Lower lobe of right lung (tissue), 2 donors: ENCODE measurements at regions not wholly inside any gene's neighbourhood (a gene's known extent, or its start where the extent isn't known, plus 50 kb on each side); places are given as distances from the start of the nearest gene placed in this dataset.
"Not testable (repeated sequence)": the region's sequence is repeated elsewhere in the genome, so short reads cannot be mapped to it uniquely, and the experiment has no call there.

Experiments used
- ATAC-seq, 2 donors: fragments of 200-7000 bp; cut with Tn5 transposase; one replicate each; pipeline ENCODE4 v1.9.1; 2020 to 2022; ENCODE audit warnings: mild to moderate bottlenecking in 2 of 2, moderate library complexity in 2 of 2
- DNase-seq: peaks from one replicate; pipeline ENCODE4 v3.0.0-alpha.2; 2020
- H3K27ac ChIP-seq: fragments of 200-600 bp; one replicate; pipeline ENCODE4 v1.8.0; 2022
- H3K27me3 ChIP-seq: fragments of 200-600 bp; one replicate; pipeline ENCODE4 v1.8.0; 2022; ENCODE audit warnings: low read depth
- H3K36me3 ChIP-seq: fragments of 200-600 bp; one replicate; pipeline ENCODE4 v1.8.0; 2022; ENCODE audit warnings: mild to moderate bottlenecking
- H3K4me1 ChIP-seq: fragments of 200-600 bp; one replicate; pipeline ENCODE4 v1.8.0; 2022
- H3K4me3 ChIP-seq: fragments of 200-600 bp; one replicate; pipeline ENCODE4 v1.8.0; 2022; ENCODE audit warnings: mild to moderate bottlenecking
- H3K9me3 ChIP-seq: fragments of 200-600 bp; one replicate; pipeline ENCODE4 v1.8.0; 2022
- CTCF ChIP-seq: fragments of 200-600 bp; IDR thresholded peaks from one replicate; pipeline ENCODE4 v1.8.0; 2022; ENCODE audit warnings: antibody characterized with exemption, mild to moderate bottlenecking
- intact Hi-C: fragments of 100-400 bp; cut with DNase I; formaldehyde crosslinking; loops from one replicate; pipeline ENCODE4 v1.11.0; 2022
- donor health status: DM: no; HTN: yes; CAD: no; lungs with severe emphysema.

- H3K27me3 ChIP-seq, result no peaks in the 10 kb centered on the region
- TF ChIP-seq CTCF, result no peak
- H3K36me3 ChIP-seq, result no peaks in the 10 kb centered on the region
- no peak overlapping the region for H3K4me3 ChIP-seq
- H3K4me1 ChIP-seq, result no peaks in the 10 kb centered on the region
- H3K27ac ChIP-seq, result no peak overlapping the region
- ATAC-seq (no peak), DNase-seq (no peak)
- peaks cover 39% of the 10 kb centered on the region for H3K9me3 ChIP-seq
- intact Hi-C loops, result no loop called here
These were observed 1495.1 kb downstream of the UQCRFS1 start for GRCh38 chr19:27717825-27718224.

- Histone ChIP-seq H3K27ac (no peak overlapping the region), H3K36me3 (no peaks in the 10 kb centered on the region), H3K4me1 (no peaks in the 10 kb centered on the region), H3K27me3 (no peaks in the 10 kb centered on the region), H3K4me3 (no peak overlapping the region), H3K9me3 (peaks cover 34% of the 10 kb centered on the region)
- intact Hi-C loops, result no loop called here
- ATAC-seq (no peak), DNase-seq (no peak)
- no peak for TF ChIP-seq CTCF
These were observed 1496.0 kb downstream of the UQCRFS1 start for GRCh38 chr19:27716922-27717321.

DNA sequence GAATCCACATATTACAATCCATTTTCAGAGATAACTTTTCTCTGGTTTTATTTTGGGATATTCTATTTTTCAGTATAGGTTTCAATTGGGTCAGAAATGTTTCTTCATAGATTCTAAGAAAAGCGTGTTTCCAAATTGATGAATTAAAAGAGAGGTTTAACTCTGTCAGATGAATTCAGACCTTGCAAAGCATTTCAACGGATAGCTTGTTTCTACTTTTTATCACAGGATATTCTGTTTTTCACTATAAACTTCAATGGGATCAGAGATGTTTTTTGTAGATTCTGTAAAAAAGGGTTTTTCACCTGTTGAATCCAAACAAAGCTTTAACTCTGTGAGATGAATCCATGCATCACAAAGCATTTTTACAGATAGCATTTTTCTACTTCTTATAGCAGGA, 1498.1 kb downstream of the UQCRFS1 start:
- Histone ChIP-seq H3K4me1 (no peaks in the 10 kb centered on the region), H3K4me3 (no peak overlapping the region), H3K36me3 (no peaks in the 10 kb centered on the region), H3K27me3 (no peaks in the 10 kb centered on the region), H3K27ac (no peak overlapping the region), H3K9me3 (peaks cover 23% of the 10 kb centered on the region)
- no peak for TF ChIP-seq CTCF
- intact Hi-C loops, result no loop called here
- no peak for DNase-seq
- no peak for ATAC-seq

DNA sequence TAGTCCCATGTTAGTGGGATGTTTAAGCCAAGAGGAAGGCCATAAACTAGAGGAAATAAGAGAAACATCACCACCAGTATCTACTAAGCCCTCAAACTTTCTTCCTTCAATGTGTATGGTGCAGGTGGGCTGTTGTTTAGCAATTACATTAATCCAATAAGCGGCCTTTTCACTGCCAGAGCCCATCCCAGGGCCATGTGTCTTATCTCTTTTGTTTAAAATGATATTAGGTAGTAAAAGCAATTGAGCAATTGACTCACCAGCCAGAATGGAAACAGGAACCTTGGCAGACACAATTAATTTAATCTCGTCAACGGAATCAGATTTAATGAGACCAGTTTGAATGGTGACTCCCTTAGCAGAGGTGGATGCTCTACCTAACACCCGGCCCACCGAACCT, 1503.5 kb downstream of the UQCRFS1 start:
- Histone ChIP-seq H3K36me3 (no peaks in the 10 kb centered on the region), H3K4me3 (no peak overlapping the region), H3K27ac (no peak overlapping the region), H3K27me3 (no peaks in the 10 kb centered on the region), H3K9me3 (peaks cover 6% of the 10 kb centered on the region), H3K4me1 (no peaks in the 10 kb centered on the region)
- intact Hi-C loops, result no loop called here
- no peak for ATAC-seq
- no peak for TF ChIP-seq CTCF
- no peak for DNase-seq

GRCh38 chr19:27708986-27709385, 1504.0 kb downstream of the UQCRFS1 start:
- ATAC-seq, H3K4me3 ChIP-seq, H3K4me1 ChIP-seq, H3K9me3 ChIP-seq, H3K27ac ChIP-seq, DNase-seq, intact Hi-C loops, H3K27me3 ChIP-seq, H3K36me3 ChIP-seq: not testable (repeated sequence)

DNA sequence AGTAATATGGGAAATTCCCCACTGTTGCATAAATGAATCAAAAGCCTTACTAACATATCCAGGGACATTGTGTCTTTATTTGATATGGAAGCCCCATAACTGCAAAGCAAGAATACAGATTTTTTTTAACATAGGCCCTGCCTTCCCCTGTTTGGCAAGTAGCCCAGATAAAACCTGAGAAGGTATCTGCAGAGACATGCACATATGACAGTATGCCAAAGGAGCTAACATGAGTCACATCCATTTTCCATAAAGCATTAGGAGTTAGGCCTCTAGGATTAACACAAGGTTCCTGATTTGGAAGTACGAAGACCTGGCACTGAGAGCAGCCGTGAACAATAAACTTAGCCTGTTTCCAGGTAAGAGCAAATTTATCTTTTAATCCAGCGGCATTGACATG, 1505.9 kb downstream of the UQCRFS1 start:
- DNase-seq, H3K9me3 ChIP-seq, ATAC-seq, H3K4me1 ChIP-seq, intact Hi-C loops, H3K27ac ChIP-seq, H3K36me3 ChIP-seq, H3K4me3 ChIP-seq, H3K27me3 ChIP-seq: not testable (repeated sequence)

DNA sequence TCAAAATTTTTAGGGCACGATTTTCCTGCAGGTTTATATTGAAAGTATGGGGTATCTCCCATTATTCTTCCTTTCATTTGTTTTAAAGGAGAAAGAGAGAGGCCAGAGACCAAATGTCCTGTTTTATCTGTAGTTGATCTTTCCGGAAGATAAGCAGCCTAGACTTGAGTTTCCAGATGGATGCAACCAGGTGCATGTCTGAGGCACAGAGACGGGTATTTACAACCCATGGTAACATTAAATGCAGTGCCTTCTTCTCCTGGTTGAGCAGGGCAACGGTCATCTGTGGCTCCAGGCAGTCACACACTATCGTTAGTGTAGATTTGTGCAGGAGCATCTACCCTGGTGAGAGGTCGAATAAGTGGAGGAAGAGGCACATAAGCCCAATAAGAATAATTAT, 1507.1 kb downstream of the UQCRFS1 start:
- Histone ChIP-seq H3K27ac (no peak overlapping the region), H3K4me3 (no peak overlapping the region), H3K4me1 (no peaks in the 10 kb centered on the region), H3K9me3 (peaks cover 3% of the 10 kb centered on the region), H3K27me3 (no peaks in the 10 kb centered on the region), H3K36me3 (no peaks in the 10 kb centered on the region)
- no peak for TF ChIP-seq CTCF
- intact Hi-C loops, result no loop called here
- ATAC-seq (no peak), DNase-seq (no peak)
